ENCODE measurements at regions not wholly inside any gene's neighbourhood (a gene's known extent, or its start where the extent isn't known, plus 50 kb on each side); places are given as distances from the start of the nearest gene placed in this dataset.
A peak's percentile ranks its signal among the peaks of the same experiment; 100 is the strongest.

DNA sequence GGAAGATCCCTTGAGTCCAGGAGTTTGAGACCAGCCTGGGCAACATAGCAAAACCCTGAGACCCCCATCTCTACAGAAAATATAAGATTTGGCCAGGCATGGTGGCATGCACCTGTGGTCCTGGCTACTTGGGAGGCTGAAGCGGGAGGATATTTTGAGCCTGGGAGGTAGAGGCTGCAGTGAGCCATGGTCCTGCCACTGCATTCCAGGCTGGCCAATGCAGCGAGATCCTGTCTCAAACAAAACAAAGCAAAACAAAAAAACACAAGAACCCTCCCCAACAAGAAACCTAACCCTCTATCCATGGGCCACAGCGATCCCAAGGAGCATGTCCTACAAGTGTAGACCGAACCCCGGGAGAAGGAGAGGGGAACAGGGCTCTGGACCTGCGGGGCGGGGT is 133.3 kb downstream of the MGAT5B start:
- no peak for DNase-seq

DNA sequence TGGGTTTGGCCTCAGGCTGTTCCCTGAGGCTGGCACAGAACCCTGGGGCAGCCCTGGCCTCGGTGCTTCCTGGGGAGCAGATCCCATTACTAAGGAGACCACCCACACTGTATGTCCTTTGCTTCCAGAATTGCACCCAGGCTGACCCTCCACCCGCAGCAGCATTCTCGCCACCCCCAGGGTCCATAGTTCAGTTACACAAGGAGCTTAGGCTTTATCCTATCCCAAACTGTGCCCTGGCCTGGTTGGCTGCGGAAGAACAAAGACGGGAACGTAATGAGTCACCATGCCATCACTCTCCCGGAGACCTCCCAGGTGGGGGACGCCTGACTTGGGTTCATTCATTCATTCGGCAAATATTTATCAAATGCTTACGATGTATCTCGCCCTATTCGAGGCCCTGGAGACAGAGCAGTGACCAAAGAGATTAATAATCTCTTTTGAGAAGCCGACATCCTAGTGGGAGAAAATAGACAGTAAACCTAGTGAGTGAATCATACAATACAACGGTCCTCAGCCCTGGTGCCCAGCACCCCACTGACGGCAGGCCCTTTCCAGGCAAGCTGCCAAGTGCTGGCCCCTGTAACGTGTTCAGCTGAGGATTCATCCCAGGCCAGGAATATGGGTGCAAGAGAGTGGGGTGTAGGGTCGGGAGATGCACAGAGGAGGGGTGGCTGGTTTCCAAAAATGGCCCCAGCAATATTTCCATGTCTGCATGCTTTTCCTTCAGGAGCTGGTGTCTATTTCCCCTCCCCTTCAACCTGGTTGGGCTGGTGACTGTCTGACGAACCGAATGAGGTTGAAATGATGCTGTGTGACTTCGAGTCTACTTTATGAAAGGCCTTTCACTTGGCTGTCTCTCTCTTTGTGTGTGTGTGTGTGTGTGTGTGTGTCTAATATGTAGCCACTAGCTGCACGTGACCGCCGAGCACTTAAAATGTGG is 134.2 kb downstream of the MGAT5B start:
- DNase-seq: peak; percentile 1

DNA sequence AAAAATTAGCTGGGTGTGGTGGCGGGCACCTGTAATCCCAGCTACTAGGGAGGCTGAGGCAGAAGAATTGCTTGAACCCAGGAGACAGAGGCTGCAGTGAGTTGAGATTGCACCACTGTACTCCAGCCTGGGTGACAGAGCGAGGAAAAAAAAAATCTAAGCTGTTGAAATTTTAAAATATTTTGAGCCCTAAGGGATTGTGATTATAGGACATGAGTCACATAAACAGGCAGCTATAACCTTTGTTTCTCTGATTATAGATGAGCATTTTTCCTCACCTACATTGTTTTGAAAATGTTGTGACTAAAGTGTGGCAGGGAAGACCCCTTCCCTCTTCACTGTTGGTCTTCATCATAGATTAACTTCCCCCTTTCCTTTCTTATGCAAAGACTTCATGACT is 135.5 kb downstream of the MGAT5B start:
- DNase-seq: no peak

DNA sequence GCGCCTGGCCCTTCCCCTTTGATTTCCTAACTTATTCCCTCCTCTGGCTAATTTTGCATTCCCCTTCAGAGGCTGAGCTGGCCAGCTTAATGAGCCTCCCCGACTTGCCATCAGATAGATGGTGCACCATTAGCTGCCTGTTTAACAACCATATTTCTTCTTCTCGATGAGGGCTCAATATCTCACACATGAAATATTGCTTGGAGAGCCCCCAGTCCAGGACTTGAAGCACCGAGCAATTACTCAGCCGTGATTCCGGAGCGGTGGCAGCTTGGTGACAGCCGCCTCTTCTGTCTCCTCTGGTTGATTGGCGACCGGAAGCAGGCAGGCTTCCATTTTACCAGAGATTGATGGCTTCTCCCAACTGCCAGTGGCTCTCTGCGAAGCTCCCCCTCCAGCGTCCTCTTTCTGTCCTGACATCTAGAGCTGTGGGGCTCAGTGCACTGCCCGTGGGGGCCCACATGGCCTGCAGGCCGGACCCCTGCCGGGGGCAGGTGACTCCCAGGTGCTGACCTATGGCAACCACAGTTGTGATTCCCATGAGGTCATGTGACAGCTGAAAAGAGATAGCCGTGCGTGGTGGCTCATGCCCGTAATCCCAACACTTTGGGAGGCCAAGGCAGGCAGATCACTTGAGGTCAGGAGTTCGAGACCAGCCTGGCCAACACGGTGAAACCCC is 133.7 kb upstream of the SEC14L1 start:
- no peak for DNase-seq

DNA sequence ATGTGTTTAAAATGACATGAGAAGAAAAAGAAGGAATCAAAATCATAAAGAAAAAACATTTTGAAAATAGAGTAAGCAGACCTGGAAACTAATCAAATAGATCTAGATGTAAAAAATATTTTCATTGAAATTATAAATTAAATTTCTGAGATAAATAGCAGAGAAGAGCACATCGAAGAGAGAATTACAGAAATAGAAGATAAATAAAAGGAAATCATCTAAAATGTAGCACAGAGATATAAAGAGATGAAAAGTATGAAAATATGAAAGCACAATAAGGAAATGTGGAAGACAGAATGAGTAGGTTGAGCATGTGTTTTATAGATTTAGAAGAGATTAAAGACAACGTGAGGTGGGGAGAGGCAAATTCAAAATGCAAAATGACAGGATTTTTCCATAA is 130.9 kb upstream of the SEC14L1 start:
- no peak for DNase-seq

DNA sequence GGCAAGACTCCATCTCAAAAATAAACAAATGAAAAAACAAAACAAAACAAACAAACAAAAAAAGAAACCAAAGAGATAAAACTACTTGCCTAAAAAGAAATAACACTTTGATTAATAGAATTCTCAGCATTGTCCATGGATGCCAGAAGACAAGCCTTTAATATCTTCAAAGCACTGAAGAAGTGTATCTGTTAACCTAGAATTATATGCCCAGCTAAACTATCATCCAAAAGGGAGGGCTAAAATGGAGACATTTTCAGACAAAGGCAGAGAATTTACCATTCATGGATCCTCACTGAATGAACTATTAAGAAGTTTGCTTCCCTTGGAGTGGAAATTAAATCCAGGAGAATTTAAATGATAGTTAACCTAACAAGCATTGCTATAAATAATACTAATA is 130.1 kb upstream of the SEC14L1 start:
- DNase-seq: no peak

DNA sequence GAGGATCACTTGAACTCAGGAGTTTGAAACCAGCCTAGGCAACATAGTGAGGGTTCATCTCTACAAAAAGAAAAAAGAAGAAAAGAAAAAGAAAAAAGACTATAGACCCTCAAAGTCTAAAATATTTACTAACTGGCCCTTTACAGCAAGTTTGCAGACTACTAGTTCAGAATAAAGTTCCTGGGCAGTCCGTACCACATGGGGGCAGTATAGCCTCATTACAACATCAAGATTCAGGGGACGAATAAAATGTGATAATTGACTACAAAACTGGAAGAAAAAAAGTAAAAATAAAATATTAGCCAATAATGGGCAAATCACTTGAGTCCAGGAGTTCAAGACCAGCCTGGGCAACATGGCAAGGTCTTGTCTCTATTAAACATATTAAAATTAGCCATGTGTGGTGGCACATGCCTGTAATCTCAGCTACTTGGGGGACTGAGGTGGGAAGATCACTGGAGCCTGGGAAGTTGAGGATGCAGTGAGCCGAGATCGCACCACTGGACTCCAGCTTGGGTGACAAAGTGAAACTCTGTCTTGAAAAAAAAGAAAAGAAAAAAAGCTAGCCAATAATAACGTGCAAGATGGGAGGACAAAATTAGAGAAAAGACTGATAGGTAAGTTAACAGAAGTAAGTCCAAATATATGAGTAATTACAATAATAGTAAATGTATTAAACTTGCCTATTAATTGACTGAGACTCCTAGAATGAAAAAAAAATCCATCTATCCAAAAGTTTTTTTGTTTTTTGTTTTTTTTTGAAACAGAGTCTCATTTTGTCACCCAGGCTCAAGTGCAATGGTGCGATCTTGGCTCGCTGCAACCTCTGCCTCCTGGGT is 129.4 kb upstream of the SEC14L1 start:
- DNase-seq: peak; percentile 12

DNA sequence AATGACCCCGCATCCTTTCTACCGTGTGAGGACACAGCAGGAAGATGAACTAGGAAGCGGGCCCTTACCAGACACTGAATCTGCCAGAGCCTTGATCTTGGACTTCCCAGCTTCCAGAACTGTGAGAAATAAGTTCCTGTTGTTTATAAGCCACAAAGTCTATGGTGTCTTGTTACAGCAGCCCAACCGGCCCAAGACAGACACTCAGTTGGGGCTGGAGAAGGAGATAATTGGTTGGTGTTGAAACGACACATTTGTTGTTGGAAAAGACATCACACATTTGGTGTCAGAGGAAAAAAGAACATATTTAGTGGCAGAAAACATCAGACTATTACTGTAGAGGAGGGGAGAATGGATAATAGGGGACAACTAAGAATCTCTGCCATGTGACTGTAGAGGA is 122.3 kb upstream of the SEC14L1 start:
- DNase-seq: no peak

DNA sequence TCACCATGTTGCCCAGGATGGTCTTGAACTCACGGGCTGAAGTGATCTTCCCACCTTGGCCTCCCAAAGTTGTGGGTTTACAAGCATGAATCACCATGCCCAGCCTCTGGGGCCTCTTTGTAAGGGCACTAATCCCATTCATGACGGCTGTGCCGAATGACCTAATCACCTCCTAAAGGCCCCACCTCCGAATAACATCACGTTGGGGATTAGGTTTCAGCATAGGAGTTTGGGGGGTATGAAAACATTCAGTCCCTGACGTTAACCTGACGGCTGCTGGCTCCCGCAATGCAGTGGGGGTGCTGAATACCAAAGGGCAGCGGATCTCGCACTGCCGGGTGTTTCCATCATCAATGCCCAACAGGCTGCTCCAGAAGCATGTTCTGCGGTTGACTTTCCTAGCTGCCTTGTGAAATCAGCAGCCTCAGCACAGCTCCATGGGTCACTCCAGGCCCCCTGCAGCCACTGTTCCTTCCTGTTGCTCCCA is 120.8 kb upstream of the SEC14L1 start:
- DNase-seq: no peak

DNA sequence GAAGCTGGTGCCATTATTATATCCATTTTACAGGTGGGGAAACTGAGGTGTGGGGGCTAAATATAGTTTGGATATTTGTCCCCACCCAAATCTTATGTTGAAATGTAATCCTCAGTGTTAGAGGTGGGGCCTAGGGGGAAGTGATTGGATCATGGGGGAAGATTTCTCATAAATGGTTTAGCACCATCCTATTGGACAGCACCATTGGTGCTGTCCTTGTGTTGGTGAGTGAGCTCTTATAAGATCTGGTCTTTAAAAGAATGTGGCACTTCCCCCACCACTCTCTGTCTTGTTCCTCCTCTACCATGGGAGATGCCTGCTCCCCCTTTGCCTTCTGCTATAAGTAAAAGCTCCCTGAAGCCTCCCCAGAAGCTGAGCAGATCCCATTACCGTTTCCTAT is 119.8 kb upstream of the SEC14L1 start:
- no peak for DNase-seq

DNA sequence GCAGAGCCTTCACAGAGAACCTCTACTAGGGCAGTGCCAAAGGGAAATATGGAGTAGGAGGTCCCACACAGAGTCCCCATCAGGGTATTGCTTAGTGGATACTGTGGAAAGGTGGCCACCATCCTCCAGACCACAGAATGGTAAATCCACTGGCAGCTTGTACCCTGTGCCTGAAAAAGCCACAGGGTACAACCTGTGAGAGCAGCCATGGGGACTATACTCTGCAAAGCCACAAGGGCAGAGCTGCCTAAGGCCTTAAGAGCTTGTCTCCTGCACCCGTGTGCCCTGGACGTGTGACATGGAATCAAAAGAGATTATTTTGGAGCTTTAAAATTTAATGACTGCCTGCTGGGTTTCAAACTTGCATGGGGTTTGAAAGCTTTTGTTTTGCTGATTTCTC is 118.0 kb upstream of the SEC14L1 start:
- no peak for DNase-seq

DNA sequence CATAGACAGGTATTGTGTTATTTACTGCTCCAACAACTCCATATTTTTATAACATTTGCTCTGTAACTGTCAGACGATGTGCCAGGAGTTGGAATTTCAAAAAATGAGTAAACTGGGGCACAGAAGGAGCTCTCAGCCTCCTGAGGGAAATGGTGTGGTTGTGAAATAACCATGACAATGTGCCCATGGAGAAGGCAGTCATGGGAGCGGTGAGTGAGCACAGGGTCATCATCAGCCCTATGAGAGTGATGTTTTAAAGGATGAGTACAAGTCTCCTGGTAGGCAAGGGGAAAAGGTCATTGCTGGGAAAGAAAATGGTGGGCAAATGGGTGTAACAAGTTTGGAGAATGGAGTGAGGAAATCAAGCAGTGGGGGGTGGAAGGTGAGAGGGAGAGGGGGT is 115.0 kb upstream of the SEC14L1 start:
- no peak for DNase-seq

DNA sequence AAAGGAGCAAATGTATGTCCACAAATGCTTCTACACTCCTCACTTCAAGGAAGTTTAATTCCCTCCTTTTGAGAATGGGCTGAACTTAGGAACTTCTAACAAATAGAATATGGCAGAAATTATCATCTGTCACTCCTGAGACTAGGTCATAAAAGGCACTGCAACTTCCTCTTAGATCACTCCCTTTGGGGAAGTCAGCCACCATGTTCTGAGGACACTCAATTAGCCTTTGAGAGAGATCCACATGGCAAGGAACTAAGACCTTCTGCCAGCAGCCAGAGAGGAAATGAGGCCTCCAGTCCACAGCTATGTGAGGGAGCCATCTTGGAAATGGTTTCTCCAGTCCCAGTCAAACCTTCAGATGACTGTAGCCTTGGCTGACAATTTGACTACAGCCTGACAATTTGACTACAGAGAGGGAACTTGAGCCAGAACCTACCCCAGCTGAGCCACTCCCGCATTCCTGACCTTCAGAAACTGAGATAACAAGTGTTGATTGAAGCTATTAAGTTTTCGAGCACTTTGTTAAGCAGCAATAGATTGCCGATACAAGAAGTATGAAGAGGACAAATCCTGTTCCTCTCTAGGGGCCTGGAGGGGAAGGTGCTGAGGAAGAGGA is 113.4 kb upstream of the SEC14L1 start:
- DNase-seq: no peak

DNA sequence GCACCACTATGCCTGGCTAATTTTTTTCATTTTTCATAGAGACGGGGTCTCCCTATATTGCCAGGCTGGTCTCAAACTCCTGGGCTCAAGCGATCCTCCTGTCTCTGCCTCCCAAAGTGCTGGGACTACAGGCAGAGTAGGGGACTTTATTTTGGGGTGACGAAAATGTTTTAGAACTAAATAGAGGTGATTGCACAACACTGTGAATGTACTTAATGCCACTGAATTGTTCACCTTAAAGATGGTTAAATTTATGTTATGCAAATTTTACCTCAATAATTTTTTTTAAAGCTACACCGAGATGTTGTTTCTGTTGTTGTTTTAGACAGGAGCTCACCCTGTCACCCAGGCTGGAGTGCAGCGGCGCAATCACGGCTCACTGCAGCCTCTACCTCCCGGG is 111.9 kb upstream of the SEC14L1 start:
- no peak for DNase-seq

DNA sequence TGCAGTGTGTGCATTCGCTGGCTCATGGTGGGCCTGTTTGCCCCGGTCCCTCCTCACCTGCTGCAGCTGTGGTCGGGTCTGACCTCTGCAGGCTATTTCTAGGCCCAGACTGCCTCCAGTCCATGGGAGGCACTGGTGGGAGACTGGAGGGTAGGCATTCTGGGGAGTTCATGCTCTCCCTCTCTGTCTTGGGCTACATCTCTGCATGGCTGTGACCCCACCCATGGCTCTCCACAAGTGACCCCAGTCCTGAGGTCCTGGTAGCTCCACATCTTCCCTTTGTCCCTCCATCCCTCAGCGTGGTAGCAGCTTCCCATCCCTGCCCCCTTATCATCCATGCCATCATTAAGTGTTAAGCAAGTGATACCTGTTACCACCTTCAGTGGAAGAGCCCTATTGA is 107.8 kb upstream of the SEC14L1 start:
- no peak for DNase-seq

DNA sequence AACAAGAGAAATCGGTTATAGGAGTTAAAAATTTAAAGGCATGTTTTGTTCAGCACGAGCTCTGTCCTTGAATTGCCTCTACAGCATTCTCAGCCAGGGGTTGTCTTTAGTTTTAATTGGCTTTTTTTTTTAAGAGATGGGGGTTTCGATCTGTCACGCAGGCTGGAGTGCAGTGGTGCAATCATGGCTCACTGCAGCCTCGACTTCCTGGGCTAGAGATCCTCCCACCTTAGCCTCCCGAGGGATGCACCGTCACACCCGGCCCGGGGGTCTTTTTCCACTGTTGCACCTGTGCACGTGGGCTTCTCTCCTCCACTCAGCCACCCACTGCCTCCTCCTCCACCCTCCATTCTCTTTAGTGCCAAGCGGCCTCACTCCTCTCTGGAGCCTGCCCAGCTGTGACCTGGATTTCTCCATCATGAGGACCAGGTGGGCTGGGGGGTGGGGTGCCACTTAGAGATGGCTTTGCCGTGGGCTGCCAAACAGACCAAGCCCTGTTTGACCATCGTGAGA is 106.8 kb upstream of the SEC14L1 start:
- no peak for DNase-seq

DNA sequence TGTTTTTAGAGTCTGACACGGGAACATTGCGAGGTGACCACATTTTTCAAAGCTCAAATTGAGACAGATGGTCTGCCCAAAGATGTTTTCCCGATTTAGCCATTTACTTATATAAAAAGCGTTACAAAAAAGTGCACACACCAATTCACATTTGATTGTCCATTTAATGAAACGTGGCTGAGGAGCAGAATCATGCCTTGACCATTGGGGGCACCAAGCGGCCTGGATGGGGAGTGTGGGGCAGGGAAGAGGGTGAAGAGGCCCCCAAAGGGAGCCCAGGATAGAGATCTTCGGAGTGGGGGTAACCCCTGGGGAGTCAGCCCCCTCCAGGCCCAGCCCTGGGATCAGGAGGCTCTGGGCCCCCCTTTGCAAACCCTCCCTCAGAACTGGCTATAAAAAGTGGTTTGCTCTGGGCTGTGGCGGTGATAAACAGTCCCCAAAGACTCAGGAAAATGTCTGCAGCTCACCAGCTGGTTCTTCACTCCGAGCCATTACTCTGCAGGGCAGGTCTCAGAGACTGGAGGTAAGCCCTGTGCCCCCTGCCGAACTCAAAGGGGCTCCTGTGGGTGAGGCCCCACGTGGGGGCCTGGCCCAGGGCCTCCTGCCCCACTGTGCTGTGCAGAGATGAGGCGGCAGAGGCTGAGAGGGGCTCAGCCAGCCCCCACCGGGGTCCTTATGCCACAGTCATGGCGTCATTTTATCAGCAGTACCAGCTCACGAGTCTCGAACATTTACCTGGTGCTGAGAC is 105.9 kb upstream of the SEC14L1 start:
- DNase-seq: no peak

DNA sequence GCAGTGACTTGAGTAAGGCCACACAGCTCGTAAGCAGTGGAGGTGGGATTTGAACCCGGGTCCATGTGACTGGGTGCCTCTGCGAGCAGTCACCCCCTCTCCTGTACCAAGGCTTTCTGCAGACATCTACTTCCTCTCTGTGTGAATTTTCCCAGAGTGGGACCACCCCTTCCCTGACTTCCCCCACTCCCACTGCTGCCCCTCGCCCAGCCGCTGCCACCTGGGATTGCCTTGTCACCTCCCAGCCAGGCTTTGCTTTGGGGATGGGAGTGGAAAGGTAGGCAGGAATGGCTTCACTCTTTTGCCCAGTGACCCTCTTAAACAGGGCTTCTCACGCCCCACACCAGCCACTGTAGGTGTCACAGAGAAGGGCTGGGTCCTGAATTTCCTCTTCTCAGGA is 105.2 kb upstream of the SEC14L1 start:
- DNase-seq: no peak

DNA sequence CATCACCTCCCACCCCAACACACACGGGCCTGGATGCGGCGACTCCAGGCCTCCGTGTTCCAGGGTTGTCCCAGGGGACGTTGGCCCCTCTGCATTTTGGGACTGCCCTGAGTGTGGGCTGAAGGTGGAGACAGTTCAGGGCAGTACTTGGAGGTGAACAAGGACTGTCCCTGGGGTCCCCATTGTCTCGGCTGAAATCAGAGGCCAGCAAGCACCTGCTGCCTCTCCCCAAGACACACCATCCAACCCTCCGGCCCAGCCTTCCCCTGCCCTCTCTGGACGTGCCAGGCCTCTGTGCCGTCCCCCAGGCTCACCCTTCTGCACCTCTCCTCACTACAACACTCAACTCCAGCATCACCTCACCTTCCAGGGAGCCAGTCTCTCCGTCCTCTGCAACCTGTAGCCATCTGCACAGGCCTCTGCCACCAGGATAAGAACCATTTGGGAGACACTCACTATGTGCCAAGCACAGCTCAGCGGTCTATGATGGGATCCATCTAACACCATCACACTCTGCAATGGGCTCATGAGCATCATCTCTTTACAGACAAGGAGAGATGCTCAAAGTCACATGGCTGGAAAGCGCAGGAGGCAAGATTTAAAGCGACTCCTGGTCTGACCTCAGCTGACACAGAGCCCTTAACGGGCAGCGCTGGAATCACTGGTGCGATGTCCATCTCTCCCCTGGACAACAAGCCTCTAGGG is 104.5 kb upstream of the SEC14L1 start:
- DNase-seq: no peak

DNA sequence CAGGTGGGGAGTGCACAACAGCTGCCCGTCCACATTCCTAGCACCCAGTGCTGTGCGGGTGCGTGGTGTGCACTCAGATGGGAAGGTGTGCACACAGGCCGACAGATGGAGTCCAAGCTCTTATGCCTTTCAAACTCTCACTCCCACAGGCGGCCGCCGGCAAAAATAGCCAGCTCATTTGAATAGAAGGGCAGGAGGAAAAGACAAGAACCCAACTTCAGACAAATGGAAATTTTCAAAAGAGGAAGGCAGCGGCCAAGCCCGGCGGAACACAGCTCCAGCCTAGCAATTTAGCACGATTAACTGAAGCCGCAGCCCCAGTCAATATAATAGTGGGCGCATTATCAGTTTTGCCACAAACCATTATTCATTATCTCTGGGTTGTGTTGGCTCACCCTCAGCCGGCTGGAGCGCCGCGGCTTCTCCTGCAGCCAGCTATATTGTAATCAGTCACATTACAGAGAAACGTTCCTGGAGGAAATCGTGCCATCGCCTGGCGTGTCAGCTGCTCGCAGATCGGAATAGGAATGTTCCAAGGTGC is 103.9 kb upstream of the SEC14L1 start:
- DNase-seq: peak; percentile 9

DNA sequence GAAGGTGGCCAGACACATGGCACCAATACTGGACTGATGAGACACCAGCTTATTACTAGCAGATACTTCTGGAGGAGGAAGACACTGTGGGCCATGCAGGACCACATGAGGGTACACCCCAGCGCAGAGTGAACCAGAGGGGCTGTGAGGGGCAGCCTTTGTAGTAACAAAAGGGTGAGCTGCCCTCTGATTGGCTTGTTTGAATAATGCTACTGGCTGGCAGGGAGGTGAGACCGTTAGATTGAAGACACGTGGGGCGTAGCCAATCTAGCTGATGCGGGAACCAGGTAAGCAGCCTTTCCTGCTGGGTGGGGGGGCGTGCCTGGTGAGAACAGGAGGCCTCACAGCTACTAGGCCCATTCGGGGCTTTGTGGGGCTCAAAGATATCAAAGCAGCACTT is 102.8 kb upstream of the SEC14L1 start:
- no peak for DNase-seq

Data from kidney glomerular epithelial cell (primary cell).